ENCODE measurements at regions not wholly inside any gene's neighbourhood (a gene's known extent, or its start where the extent isn't known, plus 50 kb on each side); places are given as distances from the start of the nearest gene placed in this dataset.

DNA sequence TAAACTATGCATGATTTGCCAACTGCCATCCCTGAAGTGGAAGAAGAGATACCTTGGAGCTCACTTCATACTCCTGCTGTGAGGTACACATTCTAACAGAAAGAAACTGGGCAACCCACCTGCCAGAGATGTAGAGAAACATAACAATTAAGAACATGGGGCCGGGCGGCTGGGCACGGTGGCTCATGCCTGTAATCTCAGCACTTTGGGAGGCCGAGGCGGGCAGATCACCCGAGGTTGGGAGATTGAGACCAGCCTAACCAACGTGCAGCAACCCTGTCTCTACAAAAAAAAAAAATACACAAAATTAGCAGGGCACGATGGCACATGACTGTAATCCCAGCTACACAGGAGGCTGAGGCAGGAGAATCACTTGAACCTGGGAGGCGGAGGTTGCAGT lies 402.6 kb upstream of the ANKRD30A start:
- no peak for TF ChIP-seq CTCF (conservative IDR thresholded peaks at IDR 0.05; ENCODE audit: low read depth, low read length)
- TF ChIP-seq EZH2 (IDR thresholded peaks at IDR 0.05; ENCODE audit: borderline replicate concordance, low read depth, low read length, poor library complexity, severe bottlenecking) = no peak

Measured in A673 (cell line).